Heart right ventricle (tissue), 16 donors: ENCODE measurements at regions not wholly inside any gene's neighbourhood (a gene's known extent, or its start where the extent isn't known, plus 50 kb on each side); places are given as distances from the start of the nearest gene placed in this dataset.

Experiments used
- ATAC-seq, 8 donors: fragments of 200-7000 bp; cut with Tn5 transposase; one replicate each; pipeline ENCODE4 v1.9.1; 2020; ENCODE audit warnings: mild to moderate bottlenecking in 8 of 8, moderate library complexity in 8 of 8, moderate number of reproducible peaks in 1 of 8
- DNase-seq, 2 donors: peaks; one replicate each; pipeline ENCODE4 v3.0.0-alpha.2; 2020
- H3K27ac ChIP-seq, 10 donors: fragments of 200-600 bp; sonication (generic) in 2 of 10; one replicate each; pipeline versions ENCODE4 v1.5.0 to v1.8.0; 2020 to 2022; ENCODE audit warnings: mild to moderate bottlenecking in 3 of 10
- H3K27me3 ChIP-seq, 7 donors: fragments of 200-600 bp; one replicate each; pipeline ENCODE4 v1.8.0; 2021 to 2022; ENCODE audit warnings: mild to moderate bottlenecking in 2 of 7
- H3K36me3 ChIP-seq, 9 donors: fragments of 200-600 bp; sonication (generic) in 1 of 9; one replicate each; pipeline versions ENCODE4 v1.5.0 to v1.8.0; 2020 to 2022; ENCODE audit warnings: mild to moderate bottlenecking in 2 of 9
- H3K4me1 ChIP-seq, 9 donors: fragments of 200-600 bp; sonication (generic) in 1 of 9; one replicate each; pipeline versions ENCODE4 v1.5.0 to v1.8.0; 2020 to 2022; ENCODE audit warnings: mild to moderate bottlenecking in 4 of 9
- H3K4me3 ChIP-seq, 10 donors: fragments of 200-600 bp; sonication (generic) in 2 of 10; one replicate each; pipeline versions ENCODE4 v1.5.0 to v1.8.0; 2020 to 2022; ENCODE audit warnings: mild to moderate bottlenecking in 7 of 10, moderate library complexity in 2 of 10
- H3K9me3 ChIP-seq, 11 donors: fragments of 200-600 bp in 10 of 11; sonication (generic) in 2 of 11; one replicate each; pipeline versions ENCODE4 v1.5.0 to v1.8.0; 2013 to 2022; ENCODE audit warnings: mild to moderate bottlenecking in 2 of 11, control low read depth in 1 of 11, moderate library complexity in 1 of 11
- CTCF ChIP-seq, 9 donors: fragments of 200-600 bp; sonication (generic) in 2 of 9; IDR thresholded peaks; one replicate each; pipeline versions ENCODE4 v1.5.0 to v1.8.0; 2021 to 2022; ENCODE audit warnings: antibody characterized with exemption in 9 of 9, mild to moderate bottlenecking in 5 of 9, moderate library complexity in 1 of 9
- WGBS, 2 donors: extraction: QIAGEN DNeasy Blood & Tissue Kit; methylation state at CpG; one replicate each; pipeline ENCODE4 v1.1.7; 2013; ENCODE audit warnings: inconsistent platforms in 1 of 2; 5-methylcytosine and 5-hydroxymethylcytosine counted together
- intact Hi-C, 10 donors: fragments of 100-400 bp; cut with DNase I; formaldehyde crosslinking; loops; one replicate each; pipeline versions ENCODE4 v1.11.1 to v1.14.2; 2022
- donor health status: Arrhythmogenic right ventricular cardiomyopathy.
- donor health status: ischemic (EF 13 %, LVEDD 7.1; RV severe dilation, severe dysfunction).
- donor health status: healthy with polysubstance abuse.
- donor health status: DM: no; HTN: yes; CAD: no.
- donor health status: DM: no; HTN: no; CAD: no.
- donor health status: ischemic (EF 25% LVEDD 6.9; RV normal size, moderate dysfunction).
- donor health status: ischemic (EF 25% LVEDD 5.7; RV mildly dilated, moderate dysfunction).
- donor health status: healthy.
- donor health status: DM: yes; HTN: yes; CAD: no.
- donor health status: Ischemic cardiomyopathy.
- donor health status: ischemic (EF 35%, LVEDD 5.7; RV mildly dilated, moderate dysfunction).
- donor health status: nonischemic (EF 11% LVEDD 7.7; RV severe dilation, severe dysfunction).
- donor health status: DM: yes; HTN: yes; CAD: no.
- donor health status: PGD.
- donor health status: ischemic (EF 29% LVEDD 5.4; RV normal size, mild dysfunction).
- donor health status: nonischemic (EF 23%, LVEDD 6.1; RV moderate dilation, normal function).

GRCh38 chr2:238643400-238643907 lies 204.4 kb upstream of the TWIST2 start:
- TF ChIP-seq CTCF (IDR thresholded peaks at IDR 0.05), result no peak
- no peak overlapping the region for H3K4me3 ChIP-seq
- 95% methylated on average over 5 of the region's 5 CpGs for WGBS, 2 donors
- H3K9me3 ChIP-seq, result no peaks in the 10 kb centered on the region
- no peak overlapping the region for H3K27ac ChIP-seq
- ATAC-seq (no peak), DNase-seq (no peak)
- intact Hi-C loops, result no loop called here
- H3K36me3 ChIP-seq, result no peaks in the 10 kb centered on the region
- H3K4me1 ChIP-seq, result peaks cover 0 to 16% (median 0%) of the 10 kb centered on the region in 9 donors
- H3K27me3 ChIP-seq, result peaks cover 0 to 9% (median 0%) of the 10 kb centered on the region in 7 donors

- H3K4me1 ChIP-seq, result peaks cover 0 to 16% (median 0%) of the 10 kb centered on the region in 9 donors
- no peaks in the 10 kb centered on the region for H3K9me3 ChIP-seq
- intact Hi-C loops, result no loop called here
- no peak overlapping the region for H3K4me3 ChIP-seq
- DNase-seq, result no peak
- peaks cover 0 to 9% (median 0%) of the 10 kb centered on the region in 7 donors for H3K27me3 ChIP-seq
- H3K36me3 ChIP-seq, result no peaks in the 10 kb centered on the region
- WGBS, 2 donors, result 52 to 63% methylated on average over 11 of the region's 11 CpGs
- TF ChIP-seq CTCF (IDR thresholded peaks at IDR 0.05), result no peak
- ATAC-seq, result peak in 3 of 8 donors; percentile 37 to 85 (median 50)
- peak overlapping the region in 2 of 10 donors; percentile 31 to 65 for H3K27ac ChIP-seq
These were observed 203.5 kb upstream of the TWIST2 start for GRCh38 chr2:238644095-238645081.

- Histone ChIP-seq H3K9me3 (no peaks in the 10 kb centered on the region), H3K36me3 (no peaks in the 10 kb centered on the region), H3K27me3 (peaks cover 0 to 7% (median 0%) of the 10 kb centered on the region in 7 donors), H3K27ac (peak overlapping the region in 2 of 10 donors; percentile 29 to 65), H3K4me3 (no peak overlapping the region), H3K4me1 (peaks cover 0 to 16% (median 0%) of the 10 kb centered on the region in 9 donors)
- no peak for DNase-seq
- TF ChIP-seq CTCF (IDR thresholded peaks at IDR 0.05), result no peak
- intact Hi-C loops, result no loop called here
- no peak for ATAC-seq
- whole genome bisulfite sequencing, 2 donors, result 81 to 84% methylated on average over 6 of the region's 6 CpGs
These were observed 202.8 kb upstream of the TWIST2 start for GRCh38 chr2:238645095-238645494.

- TF ChIP-seq CTCF (IDR thresholded peaks at IDR 0.05), result no peak
- no peak overlapping the region for H3K4me3 ChIP-seq
- no peak for DNase-seq
- H3K4me1 ChIP-seq, result peaks cover 0 to 16% (median 0%) of the 10 kb centered on the region in 9 donors
- no peaks in the 10 kb centered on the region for H3K36me3 ChIP-seq
- no peak for ATAC-seq
- 89 to 93% methylated on average over 1 of the region's 1 CpG for WGBS, 2 donors
- no peak overlapping the region for H3K27ac ChIP-seq
- no peaks in the 10 kb centered on the region for H3K9me3 ChIP-seq
- intact Hi-C loops, result no loop called here
- peaks cover 0 to 4% (median 0%) of the 10 kb centered on the region in 7 donors for H3K27me3 ChIP-seq
These were observed 202.2 kb upstream of the TWIST2 start for GRCh38 chr2:238645716-238646115.
